ENCODE measurements at regions not wholly inside any gene's neighbourhood (a gene's known extent, or its start where the extent isn't known, plus 50 kb on each side); places are given as distances from the start of the nearest gene placed in this dataset.

DNA sequence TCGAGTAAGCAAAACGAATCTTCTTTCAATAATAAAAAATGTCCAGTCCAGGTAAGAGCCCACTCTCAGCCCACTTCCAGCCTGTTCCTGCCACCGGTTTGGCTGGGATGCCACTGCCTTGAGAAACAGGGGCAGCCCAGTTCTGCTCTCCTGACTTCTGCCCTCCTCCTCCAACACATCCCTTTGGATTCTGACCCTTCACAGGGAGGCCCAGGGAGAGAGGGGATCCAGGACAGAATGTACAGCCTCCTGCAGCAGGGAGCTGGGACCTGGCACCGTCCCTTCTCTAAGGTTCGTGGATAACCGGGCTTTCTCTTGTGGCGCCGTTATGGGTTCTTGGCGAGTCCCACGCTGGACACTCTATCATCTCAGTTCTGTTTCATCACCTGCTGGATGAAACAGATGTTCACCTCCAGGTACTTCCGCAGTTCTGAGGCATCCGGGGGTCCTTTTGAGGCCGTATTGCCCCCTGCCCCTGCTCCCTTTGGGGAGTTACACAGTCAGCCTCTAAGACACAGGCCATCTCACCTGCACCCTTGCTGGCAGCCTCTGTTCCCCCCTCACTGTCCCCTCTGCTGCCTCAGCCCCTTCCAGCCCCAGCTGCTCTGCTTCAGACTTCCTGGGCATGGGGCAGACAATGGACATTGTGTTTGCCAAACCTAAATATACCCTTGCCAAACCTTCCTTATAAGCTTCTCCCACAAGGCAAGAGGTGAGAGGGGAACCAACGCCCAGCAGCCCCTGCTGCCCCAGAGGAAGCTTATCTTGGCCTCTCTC lies 203.8 kb upstream of the ZMIZ1 start:
- Mint-ChIP-seq H3K9me3 (no peaks in the 10 kb centered on the region), H3K4me3 (no peak overlapping the region), H3K27me3 (peaks cover 18% of the 10 kb centered on the region), H3K4me1 (no peaks in the 10 kb centered on the region), H3K27ac (no peak overlapping the region), H3K36me3 (ENCODE audit: low read depth) (no peaks in the 10 kb centered on the region)
- no peak for ATAC-seq (replicated peaks)

- Mint-ChIP-seq H3K27ac (no peak overlapping the region), H3K27me3 (peaks cover 17% of the 10 kb centered on the region), H3K4me3 (no peak overlapping the region), H3K36me3 (ENCODE audit: low read depth) (no peaks in the 10 kb centered on the region), H3K4me1 (no peaks in the 10 kb centered on the region), H3K9me3 (no peaks in the 10 kb centered on the region)
- ATAC-seq (replicated peaks) = no peak
Observed at GRCh38 chr10:78865538-78865875, 203.3 kb upstream of the ZMIZ1 start.

GRCh38 chr10:78865931-78866717 lies 202.6 kb upstream of the ZMIZ1 start:
- Mint-ChIP-seq H3K9me3 (no peaks in the 10 kb centered on the region), H3K27ac (no peak overlapping the region), H3K36me3 (ENCODE audit: low read depth) (no peaks in the 10 kb centered on the region), H3K27me3 (peaks cover 17% of the 10 kb centered on the region), H3K4me3 (no peak overlapping the region), H3K4me1 (no peaks in the 10 kb centered on the region)
- no peak for ATAC-seq (replicated peaks)

- no peak for ATAC-seq (replicated peaks)
- Mint-ChIP-seq H3K4me3 (no peak overlapping the region), H3K27me3 (peaks cover 15% of the 10 kb centered on the region), H3K27ac (no peak overlapping the region), H3K36me3 (ENCODE audit: low read depth) (no peaks in the 10 kb centered on the region), H3K9me3 (no peaks in the 10 kb centered on the region), H3K4me1 (no peaks in the 10 kb centered on the region)
Observed at GRCh38 chr10:78866731-78867554, 201.8 kb upstream of the ZMIZ1 start.

- Mint-ChIP-seq H3K36me3 (ENCODE audit: low read depth) (no peaks in the 10 kb centered on the region), H3K9me3 (no peaks in the 10 kb centered on the region), H3K27ac (no peak overlapping the region), H3K4me1 (no peaks in the 10 kb centered on the region), H3K4me3 (no peak overlapping the region), H3K27me3 (peaks cover 9% of the 10 kb centered on the region)
- no peak for ATAC-seq (replicated peaks)
Observed at GRCh38 chr10:78867555-78867939, 201.2 kb upstream of the ZMIZ1 start.

DNA sequence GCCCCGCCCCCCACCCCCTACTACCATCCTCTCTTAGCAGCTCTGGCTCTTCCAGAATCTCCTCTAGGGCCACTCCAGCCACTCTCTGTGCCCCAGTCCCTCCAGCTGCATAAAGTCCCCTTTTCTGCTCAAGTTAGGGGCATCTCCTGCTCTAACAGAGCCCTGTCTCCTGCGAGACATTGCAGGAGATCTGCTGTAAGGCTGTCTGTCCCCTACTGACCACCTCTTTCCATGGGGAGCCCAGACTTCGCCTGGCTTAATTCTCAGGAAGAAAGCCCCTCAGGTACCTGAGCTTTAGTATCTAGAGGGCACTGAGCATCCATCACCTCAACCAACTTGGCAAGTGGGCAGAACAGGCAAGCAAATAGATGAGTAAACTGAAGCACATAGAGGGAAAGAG lies 200.7 kb upstream of the ZMIZ1 start:
- ATAC-seq (replicated peaks) = no peak
- Mint-ChIP-seq H3K9me3 (no peaks in the 10 kb centered on the region), H3K4me3 (no peak overlapping the region), H3K4me1 (no peaks in the 10 kb centered on the region), H3K27ac (no peak overlapping the region), H3K36me3 (ENCODE audit: low read depth) (no peaks in the 10 kb centered on the region), H3K27me3 (peaks cover 9% of the 10 kb centered on the region)

DNA sequence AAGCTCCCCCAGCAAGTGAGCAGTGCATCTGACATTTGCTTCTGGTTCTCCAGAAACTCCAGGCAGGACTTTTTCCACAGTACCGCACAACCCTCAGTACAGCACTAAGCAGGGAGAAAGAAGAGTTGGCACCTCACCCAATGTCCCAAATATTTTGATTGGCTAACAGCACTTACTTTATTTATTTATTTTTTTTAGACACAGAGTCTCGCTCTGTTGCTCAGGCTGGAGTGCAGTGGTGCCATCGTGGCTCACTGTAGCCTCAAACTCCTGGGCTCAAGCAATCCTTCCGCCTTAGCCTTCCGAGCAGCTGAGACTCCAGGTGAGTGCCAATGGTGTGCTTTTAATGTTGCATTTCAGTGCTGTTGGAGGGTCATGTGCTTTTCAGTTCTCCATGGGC lies 200.3 kb upstream of the ZMIZ1 start:
- Mint-ChIP-seq H3K9me3 (no peaks in the 10 kb centered on the region), H3K4me1 (no peaks in the 10 kb centered on the region), H3K27ac (no peak overlapping the region), H3K27me3 (peaks cover 12% of the 10 kb centered on the region), H3K4me3 (no peak overlapping the region), H3K36me3 (ENCODE audit: low read depth) (no peaks in the 10 kb centered on the region)
- ATAC-seq (replicated peaks) = no peak

- Mint-ChIP-seq H3K36me3 (ENCODE audit: low read depth) (no peaks in the 10 kb centered on the region), H3K4me3 (no peak overlapping the region), H3K27ac (no peak overlapping the region), H3K27me3 (peaks cover 12% of the 10 kb centered on the region), H3K9me3 (no peaks in the 10 kb centered on the region), H3K4me1 (no peaks in the 10 kb centered on the region)
- no peak for ATAC-seq (replicated peaks)
Observed at GRCh38 chr10:78868861-78869260, 199.9 kb upstream of the ZMIZ1 start.

GRCh38 chr10:78869508-78870454 lies 199.0 kb upstream of the ZMIZ1 start:
- peaks cover 12% of the 10 kb centered on the region for H3K27me3 Mint-ChIP-seq
- H3K9me3 Mint-ChIP-seq = no peaks in the 10 kb centered on the region
- H3K36me3 Mint-ChIP-seq (ENCODE audit: low read depth) = no peaks in the 10 kb centered on the region
- no peak for ATAC-seq (replicated peaks)
- no peak overlapping the region for H3K4me3 Mint-ChIP-seq
- no peak overlapping the region for H3K27ac Mint-ChIP-seq
- no peaks in the 10 kb centered on the region for H3K4me1 Mint-ChIP-seq

DNA sequence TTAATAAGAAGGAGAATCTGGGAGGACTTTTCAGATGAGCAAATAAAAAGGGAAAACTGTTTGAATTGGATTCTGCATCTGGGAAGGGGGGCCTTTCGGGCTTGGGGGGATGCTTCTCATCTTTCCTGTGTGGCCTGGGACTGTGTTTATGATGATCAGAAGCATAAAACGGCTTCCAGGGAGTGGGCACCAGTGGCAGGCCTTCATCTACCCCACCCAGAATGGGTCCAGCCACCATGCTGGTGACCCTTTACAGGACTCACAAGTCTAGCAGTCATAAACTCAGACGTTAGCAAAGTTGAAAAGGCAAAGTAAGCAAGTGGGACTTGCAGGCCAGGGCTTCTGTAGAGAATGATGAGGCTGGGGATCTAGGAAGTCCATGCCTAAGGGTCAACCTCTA lies 198.3 kb upstream of the ZMIZ1 start:
- H3K27ac Mint-ChIP-seq = no peak overlapping the region
- H3K4me3 Mint-ChIP-seq = no peak overlapping the region
- H3K9me3 Mint-ChIP-seq = no peaks in the 10 kb centered on the region
- no peaks in the 10 kb centered on the region for H3K4me1 Mint-ChIP-seq
- no peaks in the 10 kb centered on the region for H3K36me3 Mint-ChIP-seq (ENCODE audit: low read depth)
- ATAC-seq (replicated peaks) = no peak
- peaks cover 12% of the 10 kb centered on the region for H3K27me3 Mint-ChIP-seq

DNA sequence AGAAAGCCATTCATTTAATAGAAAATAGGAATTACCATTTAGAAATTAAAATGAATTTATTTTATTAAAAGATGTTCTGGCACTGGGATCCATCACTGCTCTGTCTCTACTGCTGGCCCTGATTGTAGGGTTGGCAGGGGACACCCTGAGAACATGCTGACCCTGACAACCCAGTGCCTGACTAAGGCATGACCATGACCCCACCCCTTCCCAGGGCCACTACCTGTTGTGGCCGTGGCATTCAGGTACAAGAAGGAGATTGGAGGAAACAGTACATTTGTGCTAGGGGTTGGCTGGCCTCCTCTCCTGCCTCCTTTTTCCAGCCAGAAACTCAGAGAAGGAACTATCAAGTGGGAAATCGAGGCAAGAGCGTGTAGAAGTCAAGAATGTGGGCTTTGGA lies 197.0 kb upstream of the ZMIZ1 start:
- Mint-ChIP-seq H3K36me3 (ENCODE audit: low read depth) (no peaks in the 10 kb centered on the region), H3K4me3 (no peak overlapping the region), H3K27ac (no peak overlapping the region), H3K4me1 (no peaks in the 10 kb centered on the region), H3K27me3 (peaks cover 16% of the 10 kb centered on the region), H3K9me3 (no peaks in the 10 kb centered on the region)
- ATAC-seq (replicated peaks) = no peak

DNA sequence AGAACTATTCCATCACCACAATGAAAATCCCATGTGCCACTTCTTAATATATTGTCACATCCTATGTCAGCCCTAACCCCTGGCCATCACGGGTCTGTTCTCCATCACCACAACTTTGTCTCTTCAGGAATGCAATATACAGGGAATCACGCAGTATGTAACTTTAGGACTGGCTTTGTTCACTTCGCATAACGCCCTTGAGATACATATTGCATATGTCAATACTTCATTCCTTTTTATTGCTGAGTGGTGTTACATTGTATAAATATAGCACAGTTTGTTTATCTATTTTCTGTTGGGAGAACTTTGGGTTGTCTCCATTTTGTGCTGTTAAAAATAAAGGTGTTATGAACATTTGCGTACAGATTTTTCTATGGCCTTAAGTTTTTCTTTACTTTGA lies 195.4 kb upstream of the ZMIZ1 start:
- no peak for ATAC-seq (replicated peaks)
- H3K4me3 Mint-ChIP-seq = no peak overlapping the region
- H3K27me3 Mint-ChIP-seq = peaks cover 19% of the 10 kb centered on the region
- H3K4me1 Mint-ChIP-seq = no peaks in the 10 kb centered on the region
- H3K27ac Mint-ChIP-seq = no peak overlapping the region
- no peaks in the 10 kb centered on the region for H3K9me3 Mint-ChIP-seq
- H3K36me3 Mint-ChIP-seq (ENCODE audit: low read depth) = no peaks in the 10 kb centered on the region

DNA sequence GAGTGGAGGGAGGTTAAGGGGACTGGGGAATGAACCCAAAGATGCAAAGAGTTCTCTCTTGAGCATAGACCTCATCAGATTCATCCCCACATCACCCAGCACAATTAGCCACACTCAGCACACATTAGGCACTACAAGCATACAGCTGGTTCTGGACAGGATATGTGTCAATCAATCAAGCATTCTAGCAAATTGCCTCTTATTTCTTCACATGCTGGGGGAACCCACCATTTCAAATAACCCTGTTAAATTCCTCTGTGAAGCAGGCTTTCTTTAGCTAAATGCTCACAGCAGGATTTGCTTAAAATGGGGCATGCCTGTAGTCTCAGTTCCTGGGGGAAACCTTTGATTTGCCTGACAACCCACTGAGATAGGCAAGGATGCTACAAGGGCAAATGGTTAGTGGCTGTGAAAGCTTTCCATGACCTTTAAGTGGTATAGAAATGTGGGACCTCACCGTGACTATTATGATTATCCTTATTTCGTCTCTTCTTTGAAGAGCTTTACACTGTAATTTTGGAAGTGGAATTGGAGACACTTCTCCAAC lies 193.4 kb upstream of the ZMIZ1 start:
- H3K27me3 Mint-ChIP-seq = peaks cover 20% of the 10 kb centered on the region
- ATAC-seq (replicated peaks) = no peak
- no peaks in the 10 kb centered on the region for H3K4me1 Mint-ChIP-seq
- no peak overlapping the region for H3K27ac Mint-ChIP-seq
- no peaks in the 10 kb centered on the region for H3K36me3 Mint-ChIP-seq (ENCODE audit: low read depth)
- H3K9me3 Mint-ChIP-seq = peaks cover 8% of the 10 kb centered on the region
- no peak overlapping the region for H3K4me3 Mint-ChIP-seq

DNA sequence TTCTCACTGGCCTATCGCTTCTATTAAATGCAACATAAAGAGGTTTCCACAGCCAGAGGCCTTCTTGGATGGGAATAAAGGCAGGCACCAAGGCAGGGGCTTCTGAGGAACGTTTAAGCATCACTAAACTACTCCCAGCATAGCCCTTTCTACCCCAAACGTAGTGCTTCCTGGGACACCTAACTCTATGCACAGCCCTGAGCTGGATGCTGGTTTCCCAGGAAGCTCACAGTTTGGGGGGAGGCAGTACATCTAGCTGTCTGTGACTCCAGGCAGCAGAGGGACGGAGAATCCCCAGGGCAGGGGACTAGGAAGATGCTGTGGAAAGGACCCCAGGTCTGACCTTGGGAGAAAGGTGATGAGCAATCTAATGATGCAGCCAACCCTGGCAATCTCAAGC lies 192.8 kb upstream of the ZMIZ1 start:
- H3K27me3 Mint-ChIP-seq = peaks cover 21% of the 10 kb centered on the region
- no peaks in the 10 kb centered on the region for H3K36me3 Mint-ChIP-seq (ENCODE audit: low read depth)
- H3K27ac Mint-ChIP-seq = no peak overlapping the region
- ATAC-seq (replicated peaks) = no peak
- no peak overlapping the region for H3K4me3 Mint-ChIP-seq
- H3K9me3 Mint-ChIP-seq = peaks cover 10% of the 10 kb centered on the region
- no peaks in the 10 kb centered on the region for H3K4me1 Mint-ChIP-seq

Data from activated T-helper 17 cell treated with anti-CD3 and anti-CD28 coated beads, Interleukin-2, amount 50 U/mL, for 72 hours (primary cell).